ENCODE measurements at regions not wholly inside any gene's neighbourhood (a gene's known extent, or its start where the extent isn't known, plus 50 kb on each side); places are given as distances from the start of the nearest gene placed in this dataset.
"Not testable (repeated sequence)": the region's sequence is repeated elsewhere in the genome, so short reads cannot be mapped to it uniquely, and the experiment has no call there.

- H3K9me3 ChIP-seq = no peaks in the 10 kb centered on the region
- no peak overlapping the region for H3K27ac ChIP-seq
- no peak overlapping the region for H3K4me3 ChIP-seq
- no peaks in the 10 kb centered on the region for H3K27me3 ChIP-seq
- no peaks in the 10 kb centered on the region for H3K36me3 ChIP-seq
- intact Hi-C loops (cut with DNase I; ENCODE audit: low total_unique reads) = no loop called here
- H3K4me1 ChIP-seq = no peaks in the 10 kb centered on the region
- DNase-seq = no peak
- TF ChIP-seq CTCF (IDR thresholded peaks at IDR 0.05) (no peak), POLR2A (IDR thresholded peaks at IDR 0.05) (no peak)
These were observed 402.5 kb downstream of the STK39 start for GRCh38 chr2:167844714-167845530.

DNA sequence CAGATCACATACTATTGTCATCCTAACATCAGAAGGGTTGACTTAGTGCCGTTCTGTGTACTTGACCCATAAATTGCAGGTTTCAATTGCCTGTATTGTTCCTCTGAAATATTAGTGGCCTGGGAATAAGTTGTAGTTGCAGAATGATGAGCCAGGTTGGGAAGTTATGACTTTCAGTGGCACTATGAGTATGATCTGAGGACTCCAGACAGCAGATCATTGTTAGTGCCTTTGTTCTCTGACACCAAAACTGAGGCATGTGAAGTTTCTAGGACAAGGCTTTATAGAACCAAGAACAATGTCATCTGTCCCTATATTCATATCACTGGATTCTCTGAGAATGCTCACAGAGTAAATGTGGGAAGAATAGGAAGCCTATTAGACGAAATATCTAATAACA, 403.7 kb downstream of the STK39 start:
- no peak for TF ChIP-seq CTCF (IDR thresholded peaks at IDR 0.05)
- TF ChIP-seq POLR2A (IDR thresholded peaks at IDR 0.05) = no peak
- no peak overlapping the region for H3K27ac ChIP-seq
- intact Hi-C loops (cut with DNase I; ENCODE audit: low total_unique reads) = no loop called here

GRCh38 chr2:167843217-167843616, 404.2 kb downstream of the STK39 start:
- Histone ChIP-seq H3K4me3 (no peak overlapping the region), H3K9me3 (no peaks in the 10 kb centered on the region), H3K36me3 (no peaks in the 10 kb centered on the region), H3K4me1 (no peaks in the 10 kb centered on the region), H3K27me3 (no peaks in the 10 kb centered on the region), H3K27ac (no peak overlapping the region)
- TF ChIP-seq CTCF (IDR thresholded peaks at IDR 0.05) = no peak
- TF ChIP-seq POLR2A (IDR thresholded peaks at IDR 0.05) = no peak
- DNase-seq = no peak
- intact Hi-C loops (cut with DNase I; ENCODE audit: low total_unique reads) = no loop called here

More for the DNA sequence above, 403.7 kb downstream of the STK39 start:
- H3K9me3 ChIP-seq = no peaks in the 10 kb centered on the region
- H3K36me3 ChIP-seq = no peaks in the 10 kb centered on the region
- DNase-seq = no peak
- no peaks in the 10 kb centered on the region for H3K27me3 ChIP-seq
- H3K4me1 ChIP-seq = no peaks in the 10 kb centered on the region
- no peak overlapping the region for H3K4me3 ChIP-seq

DNA sequence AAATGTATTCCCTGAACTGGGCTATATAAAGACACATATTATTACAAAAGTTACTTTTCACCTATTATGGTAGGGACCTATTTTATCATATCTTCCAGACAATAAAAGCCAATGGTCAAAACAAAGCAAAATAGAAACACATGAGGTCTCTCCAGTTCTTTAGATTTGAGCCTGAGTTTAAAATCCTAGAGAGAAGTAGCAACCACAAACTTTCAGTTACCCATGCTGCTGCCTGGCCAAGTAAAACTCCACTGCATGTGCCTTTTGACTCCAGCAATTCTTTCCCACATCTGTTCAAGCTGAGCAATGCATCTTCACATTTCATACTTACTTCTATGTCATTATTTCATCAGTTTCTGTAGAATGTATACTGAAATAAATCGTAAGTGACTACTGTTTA, 405.3 kb downstream of the STK39 start:
- DNase-seq = no peak
- no peaks in the 10 kb centered on the region for H3K36me3 ChIP-seq
- intact Hi-C loops (cut with DNase I; ENCODE audit: low total_unique reads) = no loop called here
- H3K4me1 ChIP-seq = no peaks in the 10 kb centered on the region
- H3K27me3 ChIP-seq = no peaks in the 10 kb centered on the region
- TF ChIP-seq CTCF (IDR thresholded peaks at IDR 0.05) (no peak), POLR2A (IDR thresholded peaks at IDR 0.05) (no peak)
- H3K4me3 ChIP-seq = no peak overlapping the region
- no peak overlapping the region for H3K27ac ChIP-seq
- H3K9me3 ChIP-seq = no peaks in the 10 kb centered on the region

DNA sequence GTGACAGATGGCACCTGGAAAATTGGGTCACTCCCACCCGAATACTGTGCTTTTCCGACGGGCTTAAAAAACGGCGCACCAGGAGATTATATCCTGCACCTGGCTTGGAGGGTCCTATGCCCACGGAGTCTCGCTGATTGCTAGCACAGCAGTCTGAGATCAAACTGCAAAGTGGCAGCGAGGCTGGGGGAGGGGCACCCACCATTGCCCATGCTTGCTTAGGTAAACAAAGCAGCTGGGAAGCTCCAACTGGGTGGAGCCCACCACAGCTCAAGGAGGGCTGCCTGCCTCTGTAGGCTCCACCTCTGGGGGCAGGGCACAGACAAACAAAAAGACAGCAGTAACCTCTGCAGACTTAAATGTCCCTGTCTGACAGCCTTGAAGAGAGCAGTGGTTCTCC, 412.1 kb downstream of the STK39 start:
- DNase-seq; H3K36me3 ChIP-seq; H3K9me3 ChIP-seq; H3K4me3 ChIP-seq; intact Hi-C loops (cut with DNase I; ENCODE audit: low total_unique reads); H3K4me1 ChIP-seq; H3K27ac ChIP-seq; H3K27me3 ChIP-seq: not testable (repeated sequence)
